ENCODE measurements at regions not wholly inside any gene's neighbourhood (a gene's known extent, or its start where the extent isn't known, plus 50 kb on each side); places are given as distances from the start of the nearest gene placed in this dataset.
"Not testable (repeated sequence)": the region's sequence is repeated elsewhere in the genome, so short reads cannot be mapped to it uniquely, and the experiment has no call there.

- 94 to 97% methylated on average over 15 to 36 of the region's 36 CpGs for WGBS, 2 experiments (ENCODE audit: insufficient coverage in 1 of 2, insufficient read length in 1 of 2)
- DNase-seq, result not testable (repeated sequence)
These were observed 51.0 kb upstream of the CDYL start for GRCh38 chr6:4725136-4725760.

GRCh38 chr6:4724727-4725126 is 51.5 kb upstream of the CDYL start:
- not testable (repeated sequence) for H3K36me3 ChIP-seq (ENCODE audit: control insufficient read depth, insufficient read depth, low read length); H3K36me3 Mint-ChIP-seq (ENCODE audit: low read depth); DNase-seq; H3K27me3 ChIP-seq (ENCODE audit: control insufficient read depth, insufficient read depth, low read length, poor library complexity, severe bottlenecking); H3K27ac Mint-ChIP-seq; H3K27me3 Mint-ChIP-seq (ENCODE audit: insufficient read depth); H3K4me3 Mint-ChIP-seq; H3K9me3 Mint-ChIP-seq; H3K9ac ChIP-seq (ENCODE audit: extremely low read depth, low read length, poor library complexity, severe bottlenecking); H3K9me3 ChIP-seq (ENCODE audit: control insufficient read depth, low read length); H3K4me1 ChIP-seq (ENCODE audit: control insufficient read depth, insufficient read depth, low read length); H3K4me3 ChIP-seq (ENCODE audit: low read length); H3K27ac ChIP-seq (ENCODE audit: low read depth, low read length)
- peaks cover 32% of the 10 kb centered on the region for H3K4me1 Mint-ChIP-seq
- WGBS, 2 experiments (ENCODE audit: insufficient coverage in 1 of 2, insufficient read length in 1 of 2), result 93 to 100% methylated on average over 4 to 7 of the region's 7 CpGs

More at GRCh38 chr6:4725136-4725760, 51.0 kb upstream of the CDYL start:
- not testable (repeated sequence) for H3K4me3 ChIP-seq (ENCODE audit: low read length); H3K27ac ChIP-seq (ENCODE audit: low read depth, low read length); H3K9ac ChIP-seq (ENCODE audit: extremely low read depth, low read length, poor library complexity, severe bottlenecking); H3K9me3 Mint-ChIP-seq; H3K36me3 ChIP-seq (ENCODE audit: control insufficient read depth, insufficient read depth, low read length); H3K4me1 ChIP-seq (ENCODE audit: control insufficient read depth, insufficient read depth, low read length); H3K27me3 ChIP-seq (ENCODE audit: control insufficient read depth, insufficient read depth, low read length, poor library complexity, severe bottlenecking); H3K9me3 ChIP-seq (ENCODE audit: control insufficient read depth, low read length); H3K36me3 Mint-ChIP-seq (ENCODE audit: low read depth); H3K4me3 Mint-ChIP-seq; H3K27ac Mint-ChIP-seq
- Mint-ChIP-seq H3K27me3 (ENCODE audit: insufficient read depth) (peaks cover 13% of the 10 kb centered on the region), H3K4me1 (peaks cover 29% of the 10 kb centered on the region)

DNA sequence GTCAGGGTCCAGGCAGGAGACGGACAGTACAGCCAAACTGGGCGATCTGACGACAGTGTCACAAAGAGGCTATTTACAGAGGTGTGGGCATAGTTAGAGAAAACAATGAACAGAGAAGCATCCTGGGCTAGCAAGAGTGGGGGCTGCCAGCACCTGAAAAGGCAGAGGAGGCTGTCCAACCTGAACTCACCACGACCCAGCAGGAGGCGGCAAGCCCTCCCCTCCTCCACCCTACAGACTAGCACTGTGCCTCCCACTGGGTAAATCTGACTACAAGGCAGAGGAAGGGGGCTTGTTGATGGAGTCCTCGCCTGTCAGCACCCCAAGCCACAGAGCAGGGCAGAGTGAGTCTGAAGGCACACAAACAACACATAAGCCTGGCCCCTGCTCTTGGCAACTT is 52.8 kb upstream of the CDYL start:
- H3K4me3 Mint-ChIP-seq, result no peak overlapping the region
- H3K27ac ChIP-seq (ENCODE audit: low read depth, low read length), result no peak overlapping the region

GRCh38 chr6:4721368-4721767 is 54.8 kb upstream of the CDYL start:
- H3K9me3 Mint-ChIP-seq; H3K27me3 ChIP-seq (ENCODE audit: control insufficient read depth, insufficient read depth, low read length, poor library complexity, severe bottlenecking); H3K36me3 Mint-ChIP-seq (ENCODE audit: low read depth); DNase-seq; H3K9me3 ChIP-seq (ENCODE audit: control insufficient read depth, low read length); H3K36me3 ChIP-seq (ENCODE audit: control insufficient read depth, insufficient read depth, low read length); H3K4me3 ChIP-seq (ENCODE audit: low read length); H3K27ac Mint-ChIP-seq; H3K4me3 Mint-ChIP-seq; H3K4me1 ChIP-seq (ENCODE audit: control insufficient read depth, insufficient read depth, low read length); H3K27ac ChIP-seq (ENCODE audit: low read depth, low read length); H3K9ac ChIP-seq (ENCODE audit: extremely low read depth, low read length, poor library complexity, severe bottlenecking); H3K27me3 Mint-ChIP-seq (ENCODE audit: insufficient read depth): not testable (repeated sequence)
- peaks cover 19% of the 10 kb centered on the region for H3K4me1 Mint-ChIP-seq
- 85 to 95% methylated on average over 4 of the region's 4 CpGs for WGBS, 2 experiments (ENCODE audit: insufficient coverage in 1 of 2, insufficient read length in 1 of 2)

More for the DNA sequence above, 52.8 kb upstream of the CDYL start:
- H3K27ac Mint-ChIP-seq, result no peak overlapping the region
- H3K27me3 Mint-ChIP-seq (ENCODE audit: insufficient read depth), result peaks cover 2% of the 10 kb centered on the region
- H3K4me3 ChIP-seq (ENCODE audit: low read length), result no peak overlapping the region
- WGBS, 2 experiments (ENCODE audit: insufficient coverage in 1 of 2, insufficient read length in 1 of 2), result 68 to 82% methylated on average over 4 to 6 of the region's 6 CpGs
- no peaks in the 10 kb centered on the region for H3K36me3 Mint-ChIP-seq (ENCODE audit: low read depth)
- TF ChIP-seq, protein P1, sequence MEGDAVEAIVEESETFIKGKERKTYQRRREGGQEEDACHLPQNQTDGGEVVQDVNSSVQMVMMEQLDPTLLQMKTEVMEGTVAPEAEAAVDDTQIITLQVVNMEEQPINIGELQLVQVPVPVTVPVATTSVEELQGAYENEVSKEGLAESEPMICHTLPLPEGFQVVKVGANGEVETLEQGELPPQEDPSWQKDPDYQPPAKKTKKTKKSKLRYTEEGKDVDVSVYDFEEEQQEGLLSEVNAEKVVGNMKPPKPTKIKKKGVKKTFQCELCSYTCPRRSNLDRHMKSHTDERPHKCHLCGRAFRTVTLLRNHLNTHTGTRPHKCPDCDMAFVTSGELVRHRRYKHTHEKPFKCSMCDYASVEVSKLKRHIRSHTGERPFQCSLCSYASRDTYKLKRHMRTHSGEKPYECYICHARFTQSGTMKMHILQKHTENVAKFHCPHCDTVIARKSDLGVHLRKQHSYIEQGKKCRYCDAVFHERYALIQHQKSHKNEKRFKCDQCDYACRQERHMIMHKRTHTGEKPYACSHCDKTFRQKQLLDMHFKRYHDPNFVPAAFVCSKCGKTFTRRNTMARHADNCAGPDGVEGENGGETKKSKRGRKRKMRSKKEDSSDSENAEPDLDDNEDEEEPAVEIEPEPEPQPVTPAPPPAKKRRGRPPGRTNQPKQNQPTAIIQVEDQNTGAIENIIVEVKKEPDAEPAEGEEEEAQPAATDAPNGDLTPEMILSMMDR (conservative IDR thresholded peaks at IDR 0.05), result no peak
- peaks cover 9% of the 10 kb centered on the region for H3K4me1 ChIP-seq (ENCODE audit: control insufficient read depth, insufficient read depth, low read length)
- H3K9ac ChIP-seq (ENCODE audit: extremely low read depth, low read length, poor library complexity, severe bottlenecking), result no peak overlapping the region
- no peaks in the 10 kb centered on the region for H3K27me3 ChIP-seq (ENCODE audit: control insufficient read depth, insufficient read depth, low read length, poor library complexity, severe bottlenecking)
- H3K36me3 ChIP-seq (ENCODE audit: control insufficient read depth, insufficient read depth, low read length), result no peaks in the 10 kb centered on the region
- H3K9me3 ChIP-seq (ENCODE audit: control insufficient read depth, low read length), result no peaks in the 10 kb centered on the region
- peaks cover 7% of the 10 kb centered on the region for H3K9me3 Mint-ChIP-seq
- DNase-seq, result peak; percentile 72
- H3K4me1 Mint-ChIP-seq, result peaks cover 34% of the 10 kb centered on the region

All from endodermal cell (in vitro differentiated cells).